ENCODE measurements at regions not wholly inside any gene's neighbourhood (a gene's known extent, or its start where the extent isn't known, plus 50 kb on each side); places are given as distances from the start of the nearest gene placed in this dataset.

DNA sequence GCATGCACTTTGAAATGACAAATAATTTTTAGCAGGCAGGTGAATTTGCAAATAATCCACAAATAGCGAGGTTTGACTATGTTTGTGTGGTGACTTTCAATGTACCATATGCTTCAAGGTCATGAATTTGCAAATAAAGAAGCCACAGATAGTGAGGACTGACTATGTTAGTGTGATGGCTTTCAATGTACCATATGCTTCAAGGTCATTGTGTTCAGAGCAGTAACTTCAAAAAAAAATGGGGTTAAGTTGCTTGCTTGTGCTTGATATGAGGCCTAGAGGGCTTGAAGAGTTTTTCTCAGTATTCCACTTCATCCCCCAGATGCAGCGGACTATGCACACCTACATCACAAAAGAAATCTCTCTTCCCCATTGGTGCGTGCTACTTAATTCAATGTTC is 602.9 kb upstream of the LRRTM4 start:
- Histone ChIP-seq H3K4me1 (no peaks in the 10 kb centered on the region), H3K4me3 (no peak overlapping the region), H3K36me3 (ENCODE audit: low read depth, missing control alignments) (no peaks in the 10 kb centered on the region), H3K9me3 (no peaks in the 10 kb centered on the region), H3K27ac (no peak overlapping the region), H3K27me3 (no peaks in the 10 kb centered on the region)
- intact Hi-C loops (cut with DNase I; ENCODE audit: low total_unique reads) = no loop called here
- no peak for DNase-seq
- TF ChIP-seq POLR2A (IDR thresholded peaks at IDR 0.05) = no peak
- 85 to 89% methylated on average over 3 of the region's 3 CpGs for WGBS, 2 donors

DNA sequence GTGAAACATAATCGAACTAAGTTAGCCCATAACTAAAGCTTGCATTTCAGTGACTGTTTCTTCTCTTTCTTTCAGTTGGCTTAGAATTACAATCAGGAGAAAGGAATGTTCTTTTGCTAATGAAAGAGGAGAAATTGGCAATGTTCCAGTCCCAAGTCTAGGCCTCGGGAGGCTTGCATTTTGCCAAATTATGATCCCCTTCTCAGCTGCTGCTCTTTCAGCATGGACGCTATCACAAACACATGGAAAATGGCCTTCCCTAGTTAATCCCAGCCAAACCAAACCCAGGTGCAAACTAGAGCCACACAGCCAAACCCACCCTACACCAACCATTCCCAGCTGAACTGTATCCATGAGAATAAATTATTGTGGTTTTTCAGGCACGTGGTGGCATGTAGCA is 605.2 kb upstream of the LRRTM4 start:
- WGBS, 2 donors = 53 to 58% methylated on average over 4 of the region's 4 CpGs
- H3K36me3 ChIP-seq (ENCODE audit: low read depth, missing control alignments) = no peaks in the 10 kb centered on the region
- intact Hi-C loops (cut with DNase I; ENCODE audit: low total_unique reads) = no loop called here
- H3K9me3 ChIP-seq = no peaks in the 10 kb centered on the region
- no peak for DNase-seq
- no peaks in the 10 kb centered on the region for H3K27me3 ChIP-seq
- H3K4me1 ChIP-seq = no peaks in the 10 kb centered on the region
- no peak overlapping the region for H3K4me3 ChIP-seq
- no peak for TF ChIP-seq POLR2A (IDR thresholded peaks at IDR 0.05)
- no peak for TF ChIP-seq CTCF (IDR thresholded peaks at IDR 0.05)
- H3K27ac ChIP-seq = no peak overlapping the region

- Histone ChIP-seq H3K4me1 (no peaks in the 10 kb centered on the region), H3K27ac (no peak overlapping the region), H3K4me3 (no peak overlapping the region), H3K9me3 (no peaks in the 10 kb centered on the region), H3K36me3 (ENCODE audit: low read depth, missing control alignments) (no peaks in the 10 kb centered on the region), H3K27me3 (no peaks in the 10 kb centered on the region)
- WGBS, 2 donors = 68 to 73% methylated on average over 4 of the region's 4 CpGs
- no peak for DNase-seq
- intact Hi-C loops (cut with DNase I; ENCODE audit: low total_unique reads) = no loop called here
- no peak for TF ChIP-seq CTCF (IDR thresholded peaks at IDR 0.05)
- no peak for TF ChIP-seq POLR2A (IDR thresholded peaks at IDR 0.05)
Measured at GRCh38 chr2:78132391-78133370, 610.5 kb upstream of the LRRTM4 start.

DNA sequence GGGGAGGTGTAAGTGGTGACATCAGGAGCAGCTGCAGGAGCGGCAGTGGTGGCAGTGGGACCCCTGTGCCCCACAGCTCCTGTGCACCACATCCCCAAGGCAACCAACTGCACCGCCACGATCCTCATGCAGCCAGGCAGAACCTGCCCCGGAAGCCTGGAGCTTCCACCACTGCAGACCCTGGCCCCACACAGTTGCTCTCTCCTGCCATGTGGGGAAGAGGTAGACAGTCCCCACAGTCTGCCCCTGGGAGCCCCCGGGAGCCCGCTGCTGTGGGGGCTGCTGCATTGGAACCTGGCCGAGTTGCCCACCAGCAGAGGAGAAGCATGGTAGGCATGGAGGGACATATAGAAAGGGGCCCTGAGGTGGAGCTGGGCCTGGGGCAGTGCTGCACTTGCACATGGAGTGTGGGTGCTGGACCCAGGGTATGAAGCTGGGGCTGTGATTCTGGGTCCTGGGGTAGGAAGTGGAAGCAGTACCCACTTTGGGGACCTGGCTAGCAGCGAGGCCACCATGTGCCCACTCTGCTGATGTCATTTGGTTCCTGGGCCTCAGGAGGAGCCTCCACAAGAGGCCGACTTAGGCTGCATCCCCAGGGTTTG is 623.3 kb upstream of the LRRTM4 start:
- 86 to 94% methylated on average over 1 to 9 of the region's 9 CpGs for WGBS, 2 donors
- H3K4me1 ChIP-seq = no peaks in the 10 kb centered on the region
- H3K27ac ChIP-seq = no peak overlapping the region
- no peaks in the 10 kb centered on the region for H3K36me3 ChIP-seq (ENCODE audit: low read depth, missing control alignments)
- intact Hi-C loops (cut with DNase I; ENCODE audit: low total_unique reads) = no loop called here
- H3K9me3 ChIP-seq = no peaks in the 10 kb centered on the region
- TF ChIP-seq CTCF (IDR thresholded peaks at IDR 0.05) = no peak
- TF ChIP-seq POLR2A (IDR thresholded peaks at IDR 0.05) = no peak
- no peaks in the 10 kb centered on the region for H3K27me3 ChIP-seq
- DNase-seq = no peak
- H3K4me3 ChIP-seq = no peak overlapping the region

DNA sequence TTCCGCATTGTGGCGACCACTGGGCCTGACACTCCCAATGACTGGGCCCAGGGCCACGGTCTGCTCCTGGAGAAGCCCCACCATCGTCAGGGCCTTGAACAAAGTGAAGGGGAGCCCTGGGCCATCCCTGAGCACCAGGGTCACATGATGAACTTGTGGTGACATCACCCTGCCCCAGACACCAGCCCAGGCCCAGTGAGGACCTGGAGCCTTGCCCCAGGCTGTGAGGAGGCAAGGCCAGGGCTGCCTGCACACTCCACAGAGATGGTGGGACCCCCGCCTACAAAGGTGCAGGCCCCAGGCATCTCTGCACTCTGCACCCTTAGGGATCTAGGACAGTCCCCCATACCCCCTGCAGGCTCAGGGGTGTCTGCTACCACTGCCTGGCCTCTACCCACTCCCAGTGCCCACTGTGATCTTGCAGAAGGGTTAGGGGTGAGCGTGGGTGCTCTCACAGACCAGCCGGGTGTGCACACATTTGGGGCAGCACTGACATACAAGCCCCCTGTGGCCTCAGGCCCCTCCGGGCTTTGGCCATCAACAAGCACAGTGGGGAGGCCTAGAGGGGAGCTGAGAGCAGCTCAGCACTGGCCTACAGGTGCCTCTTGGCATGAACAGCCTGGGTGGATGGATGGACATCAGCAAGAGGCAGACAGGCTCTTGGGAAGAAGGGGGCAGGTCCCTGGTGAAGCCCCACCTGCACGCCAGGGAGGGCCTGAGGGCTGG is 624.0 kb upstream of the LRRTM4 start:
- 91 to 92% methylated on average over 4 to 9 of the region's 9 CpGs for WGBS, 2 donors
- Histone ChIP-seq H3K9me3 (no peaks in the 10 kb centered on the region), H3K36me3 (ENCODE audit: low read depth, missing control alignments) (no peaks in the 10 kb centered on the region), H3K4me1 (no peaks in the 10 kb centered on the region), H3K4me3 (no peak overlapping the region), H3K27ac (no peak overlapping the region), H3K27me3 (no peaks in the 10 kb centered on the region)
- TF ChIP-seq POLR2A (IDR thresholded peaks at IDR 0.05) (no peak), CTCF (IDR thresholded peaks at IDR 0.05) (no peak)
- DNase-seq = no peak
- intact Hi-C loops (cut with DNase I; ENCODE audit: low total_unique reads) = no loop called here

Data from testis (tissue), 2 donors.